ENCODE measurements at regions not wholly inside any gene's neighbourhood (a gene's known extent, or its start where the extent isn't known, plus 50 kb on each side); places are given as distances from the start of the nearest gene placed in this dataset.
A peak's percentile ranks its signal among the peaks of the same experiment; 100 is the strongest.
"Not testable (repeated sequence)": the region's sequence is repeated elsewhere in the genome, so short reads cannot be mapped to it uniquely, and the experiment has no call there.

DNA sequence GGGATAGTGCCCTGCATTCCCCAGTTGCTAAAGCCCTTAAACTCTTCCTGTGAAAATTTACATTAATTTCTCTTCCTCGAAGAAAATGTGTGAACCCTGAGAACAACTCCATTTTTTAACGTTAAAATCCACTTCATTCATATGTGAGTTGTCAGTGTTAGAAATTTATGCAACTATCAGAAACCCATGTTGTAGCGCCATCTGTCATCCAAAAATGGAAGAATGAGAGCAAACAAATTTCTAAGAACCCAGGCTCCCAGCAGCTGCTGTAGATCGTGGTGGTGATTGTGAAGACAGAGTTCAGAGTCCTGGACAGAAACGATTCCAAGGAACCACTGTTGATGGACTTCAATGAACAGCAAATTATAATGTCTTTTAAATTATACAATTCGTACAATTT lies 179.7 kb upstream of the NDN start:
- no peak for TF ChIP-seq EP300 (IDR thresholded peaks at IDR 0.05)
- no peak for TF ChIP-seq POLR2A (IDR thresholded peaks at IDR 0.05)
- TF ChIP-seq, protein P1, sequence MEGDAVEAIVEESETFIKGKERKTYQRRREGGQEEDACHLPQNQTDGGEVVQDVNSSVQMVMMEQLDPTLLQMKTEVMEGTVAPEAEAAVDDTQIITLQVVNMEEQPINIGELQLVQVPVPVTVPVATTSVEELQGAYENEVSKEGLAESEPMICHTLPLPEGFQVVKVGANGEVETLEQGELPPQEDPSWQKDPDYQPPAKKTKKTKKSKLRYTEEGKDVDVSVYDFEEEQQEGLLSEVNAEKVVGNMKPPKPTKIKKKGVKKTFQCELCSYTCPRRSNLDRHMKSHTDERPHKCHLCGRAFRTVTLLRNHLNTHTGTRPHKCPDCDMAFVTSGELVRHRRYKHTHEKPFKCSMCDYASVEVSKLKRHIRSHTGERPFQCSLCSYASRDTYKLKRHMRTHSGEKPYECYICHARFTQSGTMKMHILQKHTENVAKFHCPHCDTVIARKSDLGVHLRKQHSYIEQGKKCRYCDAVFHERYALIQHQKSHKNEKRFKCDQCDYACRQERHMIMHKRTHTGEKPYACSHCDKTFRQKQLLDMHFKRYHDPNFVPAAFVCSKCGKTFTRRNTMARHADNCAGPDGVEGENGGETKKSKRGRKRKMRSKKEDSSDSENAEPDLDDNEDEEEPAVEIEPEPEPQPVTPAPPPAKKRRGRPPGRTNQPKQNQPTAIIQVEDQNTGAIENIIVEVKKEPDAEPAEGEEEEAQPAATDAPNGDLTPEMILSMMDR (IDR thresholded peaks at IDR 0.05): no peak
- DNase-seq: no peak
- intact Hi-C loops (cut with DNase I): no loop called here
- Histone ChIP-seq H3K4me1 (ENCODE audit: insufficient read depth) (no peaks in the 10 kb centered on the region), H3K27me3 (no peaks in the 10 kb centered on the region), H3K36me3 (no peaks in the 10 kb centered on the region), H3K27ac (no peak overlapping the region), H3K4me3 (no peak overlapping the region), H3K9me3 (no peaks in the 10 kb centered on the region)
- 30 to 34% (median 31%) methylated on average over 6 of the region's 6 CpGs for WGBS, 3 donors

GRCh38 chr15:23869396-23869795 lies 182.3 kb upstream of the NDN start:
- Histone ChIP-seq H3K4me3 (no peak overlapping the region), H3K9me3 (no peaks in the 10 kb centered on the region), H3K27me3 (no peaks in the 10 kb centered on the region), H3K27ac (no peak overlapping the region), H3K4me1 (ENCODE audit: insufficient read depth) (no peaks in the 10 kb centered on the region), H3K36me3 (no peaks in the 10 kb centered on the region)
- peak; percentile 43 to 74 (median 54) for DNase-seq
- TF ChIP-seq POLR2A (IDR thresholded peaks at IDR 0.05) (no peak), EP300 (IDR thresholded peaks at IDR 0.05) (no peak)
- intact Hi-C loops (cut with DNase I): no loop called here
- WGBS, 3 donors: 19 to 42% (median 33%) methylated on average over 24 of the region's 24 CpGs

- intact Hi-C loops (cut with DNase I); H3K36me3 ChIP-seq; DNase-seq; H3K9me3 ChIP-seq; H3K4me3 ChIP-seq; H3K27ac ChIP-seq; H3K4me1 ChIP-seq (ENCODE audit: insufficient read depth); H3K27me3 ChIP-seq: not testable (repeated sequence)
- 70 to 80% (median 76%) methylated on average over 8 of the region's 8 CpGs for WGBS, 3 donors
Measured at GRCh38 chr15:23873613-23874012, 186.5 kb upstream of the NDN start.

- no peak overlapping the region for H3K27ac ChIP-seq
- no peaks in the 10 kb centered on the region for H3K9me3 ChIP-seq
- H3K36me3 ChIP-seq: no peaks in the 10 kb centered on the region
- WGBS, 3 donors: 19 to 33% (median 26%) methylated on average over 36 of the region's 36 CpGs
- DNase-seq: peak; percentile 49 to 73 (median 60)
- peaks cover 2% of the 10 kb centered on the region for H3K4me1 ChIP-seq (ENCODE audit: insufficient read depth)
- intact Hi-C loops (cut with DNase I): loop anchor here in 2 of 4 donors (5.0 kb wide), 1 partner anchor 235 kb away; no protein-coding TSS in a partner anchor
- no peak for TF ChIP-seq POLR2A (IDR thresholded peaks at IDR 0.05)
- TF ChIP-seq, protein P1 (IDR thresholded peaks at IDR 0.05): peak; percentile 17 to 52 (median 50)
- no peaks in the 10 kb centered on the region for H3K27me3 ChIP-seq
- H3K4me3 ChIP-seq: no peak overlapping the region
Measured at GRCh38 chr15:23877502-23878412, 190.7 kb upstream of the NDN start.

GRCh38 chr15:23881291-23881690 lies 194.2 kb upstream of the NDN start:
- Histone ChIP-seq H3K27me3 (no peaks in the 10 kb centered on the region), H3K9me3 (no peaks in the 10 kb centered on the region), H3K36me3 (no peaks in the 10 kb centered on the region), H3K27ac (no peak overlapping the region), H3K4me3 (no peak overlapping the region), H3K4me1 (ENCODE audit: insufficient read depth) (peaks cover 2% of the 10 kb centered on the region)
- intact Hi-C loops (cut with DNase I): no loop called here
- no peak for DNase-seq
- no peak for TF ChIP-seq POLR2A (IDR thresholded peaks at IDR 0.05)
- TF ChIP-seq, protein P1 (IDR thresholded peaks at IDR 0.05): no peak
- TF ChIP-seq EP300 (IDR thresholded peaks at IDR 0.05): no peak
- 75 to 80% (median 78%) methylated on average over 9 of the region's 9 CpGs for WGBS, 3 donors
